RWPE2 (cell line): ENCODE measurements at regions not wholly inside any gene's neighbourhood (a gene's known extent, or its start where the extent isn't known, plus 50 kb on each side); places are given as distances from the start of the nearest gene placed in this dataset.

Source experiments
- ATAC-seq: fragments of 200-7000 bp; cut with Tn5 transposase; 3 replicates; pipeline ENCODE4 v1.9.1; 2021; ENCODE audit warnings: low read depth
- DNase-seq: peaks from one replicate; pipeline ENCODE4 v3.0.0-alpha.2; 2020; ENCODE audit warnings: low spot score
- H3K27ac ChIP-seq: fragments of 450-650 bp; 2 replicates; pipeline ENCODE4 v1.5.1; 2017; ENCODE audit warnings: mild to moderate bottlenecking; ENCODE audit not compliant: poor library complexity, severe bottlenecking
- H3K27me3 ChIP-seq: fragments of 250-450 bp; sonication (Bioruptor Pico); 2 replicates; pipeline ENCODE4 v1.5.1; 2021; ENCODE audit warnings: mild to moderate bottlenecking, moderate library complexity; ENCODE audit not compliant: insufficient read depth, poor library complexity, severe bottlenecking
- H3K36me3 ChIP-seq: fragments of 250-450 bp; sonication (Bioruptor Pico); 2 replicates; pipeline ENCODE4 v1.5.1; 2020; ENCODE audit warnings: low read depth, mild to moderate bottlenecking, moderate library complexity
- H3K4me1 ChIP-seq: fragments of 250-450 bp; sonication (Bioruptor Pico); 2 replicates; pipeline ENCODE4 v1.5.1; 2021; ENCODE audit warnings: mild to moderate bottlenecking, moderate library complexity; ENCODE audit not compliant: insufficient read depth, poor library complexity, severe bottlenecking
- H3K4me3 ChIP-seq: fragments of 250-450 bp; sonication (Bioruptor Pico); 2 replicates; pipeline ENCODE4 v1.5.1; 2021; ENCODE audit warnings: mild to moderate bottlenecking, moderate library complexity; ENCODE audit not compliant: severe bottlenecking
- H3K9me3 ChIP-seq: fragments of 250-450 bp; sonication (Bioruptor Pico); 2 replicates; pipeline ENCODE4 v1.5.1; 2021; ENCODE audit warnings: mild to moderate bottlenecking, moderate library complexity; ENCODE audit not compliant: severe bottlenecking
- CTCF ChIP-seq: fragments of 450-650 bp; IDR thresholded peaks from one replicate; pipeline ENCODE4 v1.5.1; 2017; ENCODE audit warnings: mild to moderate bottlenecking, moderate library complexity; ENCODE audit not compliant: poor library complexity, severe bottlenecking

DNA sequence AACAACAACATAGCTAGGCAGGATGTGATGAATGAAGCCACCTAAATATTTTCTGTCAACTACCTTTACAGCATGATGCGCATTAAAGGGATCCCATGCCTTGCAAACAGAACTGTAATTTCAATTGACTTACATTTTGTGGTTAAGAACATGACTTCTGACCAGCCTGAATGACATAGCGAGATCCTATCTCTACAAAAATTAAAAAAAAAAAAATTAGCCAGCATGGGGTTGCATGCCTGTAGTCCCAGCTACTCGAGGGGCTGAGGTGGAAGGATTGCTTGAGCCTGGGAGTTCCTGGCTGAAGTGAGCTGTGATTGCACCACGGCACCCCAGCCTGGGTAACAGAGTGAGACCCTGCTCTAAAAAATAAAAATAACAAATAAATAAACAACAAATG lies 680.6 kb downstream of the IQCM start:
- DNase-seq (no peak), ATAC-seq (no peak)
- no peak overlapping the region for H3K4me3 ChIP-seq
- no peak overlapping the region for H3K27ac ChIP-seq
- H3K4me1 ChIP-seq = no peaks in the 10 kb centered on the region
- TF ChIP-seq CTCF = no peak
- no peaks in the 10 kb centered on the region for H3K27me3 ChIP-seq
- no peaks in the 10 kb centered on the region for H3K9me3 ChIP-seq
- no peaks in the 10 kb centered on the region for H3K36me3 ChIP-seq

DNA sequence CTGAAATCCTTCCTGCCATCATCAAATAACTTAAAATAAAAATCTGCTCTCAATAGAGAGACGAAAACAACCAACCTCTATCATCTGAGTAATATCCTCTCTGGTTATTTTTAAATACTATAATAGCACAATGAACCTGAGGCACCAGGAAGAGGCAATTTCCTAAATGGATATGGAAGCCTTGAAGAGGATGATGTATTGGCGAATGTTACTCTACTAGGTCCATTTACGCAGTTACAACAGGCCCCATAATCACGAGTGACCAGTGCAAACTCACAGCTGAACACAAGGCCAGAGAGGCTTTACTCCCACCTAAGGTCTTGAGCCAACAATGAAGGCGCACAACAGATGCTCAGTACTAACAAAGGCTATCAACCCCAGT lies 678.8 kb upstream of the NR3C2 start:
- TF ChIP-seq CTCF = no peak
- H3K9me3 ChIP-seq = no peaks in the 10 kb centered on the region
- no peak overlapping the region for H3K4me3 ChIP-seq
- no peak for ATAC-seq
- DNase-seq = no peak
- H3K27ac ChIP-seq = no peak overlapping the region
- H3K27me3 ChIP-seq = no peaks in the 10 kb centered on the region
- no peaks in the 10 kb centered on the region for H3K4me1 ChIP-seq
- H3K36me3 ChIP-seq = no peaks in the 10 kb centered on the region

DNA sequence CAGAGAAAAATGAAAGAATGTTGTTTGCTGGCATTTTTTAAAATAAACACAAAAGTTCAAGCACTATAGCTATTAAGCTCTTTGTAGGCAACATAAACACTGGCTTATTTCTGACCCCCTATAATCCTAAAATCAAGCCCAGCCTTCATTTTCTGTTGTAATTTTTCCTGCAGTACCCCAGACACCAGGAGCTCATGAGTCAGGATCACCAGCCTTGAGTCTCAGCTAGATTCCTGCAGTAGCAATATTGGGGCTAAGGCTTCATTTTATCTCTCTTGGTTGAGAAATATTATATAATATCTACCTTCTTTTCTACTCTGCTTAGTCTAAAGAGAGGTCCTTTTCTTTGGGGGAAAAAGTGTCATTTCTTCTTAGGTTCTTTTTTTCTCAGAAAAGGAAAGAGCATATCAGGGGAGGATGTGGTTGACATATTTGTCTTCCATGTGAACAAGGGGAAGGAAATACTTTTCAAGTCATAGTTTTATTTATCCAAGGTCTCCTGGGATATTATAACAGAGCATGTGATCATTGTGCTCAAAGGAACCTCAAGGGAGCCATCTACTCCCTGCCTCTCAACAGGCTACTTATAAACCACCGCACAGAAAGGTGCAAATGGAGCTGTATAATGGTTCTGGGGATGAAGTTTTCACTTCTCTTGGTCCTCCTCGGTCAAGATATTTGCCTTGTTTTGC lies 678.3 kb upstream of the NR3C2 start:
- H3K4me3 ChIP-seq = no peak overlapping the region
- DNase-seq = no peak

DNA sequence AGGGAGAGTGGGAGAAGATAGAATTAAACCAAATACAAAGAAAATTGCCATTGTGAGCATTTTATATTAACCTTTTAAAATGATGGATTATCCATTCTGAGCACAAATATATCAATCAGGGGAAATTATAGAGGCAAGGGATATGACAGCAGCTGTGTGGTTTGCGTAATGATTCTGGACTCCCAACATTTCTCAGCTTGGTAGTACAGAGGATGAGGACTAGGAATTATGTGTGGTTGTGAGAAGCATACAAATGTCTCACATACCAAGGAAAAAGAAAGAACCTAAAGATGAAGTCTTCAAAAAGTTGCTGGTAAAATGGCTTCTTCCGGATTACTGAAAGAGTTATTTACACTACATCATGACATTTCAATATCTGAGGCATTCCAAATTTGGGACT lies 674.6 kb upstream of the NR3C2 start:
- H3K4me3 ChIP-seq = no peak overlapping the region
- no peak overlapping the region for H3K27ac ChIP-seq
- no peaks in the 10 kb centered on the region for H3K27me3 ChIP-seq
- no peak for DNase-seq
- H3K36me3 ChIP-seq = no peaks in the 10 kb centered on the region
- peaks cover 10% of the 10 kb centered on the region for H3K4me1 ChIP-seq
- H3K9me3 ChIP-seq = no peaks in the 10 kb centered on the region
- no peak for TF ChIP-seq CTCF
- no peak for ATAC-seq

More for the DNA sequence above, 678.3 kb upstream of the NR3C2 start:
- no peaks in the 10 kb centered on the region for H3K36me3 ChIP-seq
- TF ChIP-seq CTCF = no peak
- H3K9me3 ChIP-seq = no peaks in the 10 kb centered on the region
- H3K27ac ChIP-seq = no peak overlapping the region
- H3K4me1 ChIP-seq = no peaks in the 10 kb centered on the region
- H3K27me3 ChIP-seq = no peaks in the 10 kb centered on the region
- ATAC-seq = no peak

GRCh38 chr4:149113804-149114430 lies 671.7 kb upstream of the NR3C2 start:
- Histone ChIP-seq H3K27me3 (no peaks in the 10 kb centered on the region), H3K9me3 (no peaks in the 10 kb centered on the region), H3K4me1 (peaks cover 10% of the 10 kb centered on the region), H3K36me3 (no peaks in the 10 kb centered on the region), H3K27ac (peak overlapping the region; percentile 20), H3K4me3 (no peak overlapping the region)
- no peak for TF ChIP-seq CTCF
- ATAC-seq (peak; percentile 65; the same call in 2 of the 3 replicates), DNase-seq (no peak)
